AG09309 (cell line): ENCODE measurements at regions not wholly inside any gene's neighbourhood (a gene's known extent, or its start where the extent isn't known, plus 50 kb on each side); places are given as distances from the start of the nearest gene placed in this dataset.
A peak's percentile ranks its signal among the peaks of the same experiment; 100 is the strongest.

Experiments used
- DNase-seq: peaks from one replicate; pipeline ENCODE4 v3.0.0-alpha.2; 2010; ENCODE audit warnings: low read depth
- H3K4me3 ChIP-seq: 2 replicates; pipeline ENCODE4 v1.5.1; 2011; ENCODE audit warnings: mild to moderate bottlenecking, low read depth, low read length, moderate library complexity; ENCODE audit not compliant: control insufficient read depth
- TF ChIP-seq, protein P1 (sequence below): IDR thresholded peaks from 2 replicates; pipeline ENCODE4 v1.5.1; 2011; ENCODE audit warnings: mild to moderate bottlenecking, low read depth, low read length, inconsistent platforms; ENCODE audit not compliant: insufficient read depth, control insufficient read depth; ENCODE audit errors: missing control alignments

- DNase-seq: peak; percentile 29
- TF ChIP-seq, protein P1, sequence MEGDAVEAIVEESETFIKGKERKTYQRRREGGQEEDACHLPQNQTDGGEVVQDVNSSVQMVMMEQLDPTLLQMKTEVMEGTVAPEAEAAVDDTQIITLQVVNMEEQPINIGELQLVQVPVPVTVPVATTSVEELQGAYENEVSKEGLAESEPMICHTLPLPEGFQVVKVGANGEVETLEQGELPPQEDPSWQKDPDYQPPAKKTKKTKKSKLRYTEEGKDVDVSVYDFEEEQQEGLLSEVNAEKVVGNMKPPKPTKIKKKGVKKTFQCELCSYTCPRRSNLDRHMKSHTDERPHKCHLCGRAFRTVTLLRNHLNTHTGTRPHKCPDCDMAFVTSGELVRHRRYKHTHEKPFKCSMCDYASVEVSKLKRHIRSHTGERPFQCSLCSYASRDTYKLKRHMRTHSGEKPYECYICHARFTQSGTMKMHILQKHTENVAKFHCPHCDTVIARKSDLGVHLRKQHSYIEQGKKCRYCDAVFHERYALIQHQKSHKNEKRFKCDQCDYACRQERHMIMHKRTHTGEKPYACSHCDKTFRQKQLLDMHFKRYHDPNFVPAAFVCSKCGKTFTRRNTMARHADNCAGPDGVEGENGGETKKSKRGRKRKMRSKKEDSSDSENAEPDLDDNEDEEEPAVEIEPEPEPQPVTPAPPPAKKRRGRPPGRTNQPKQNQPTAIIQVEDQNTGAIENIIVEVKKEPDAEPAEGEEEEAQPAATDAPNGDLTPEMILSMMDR: no peak
- H3K4me3 ChIP-seq: no peak overlapping the region
Observed at GRCh38 chr16:87002717-87003413, 314.3 kb downstream of the C16orf95 start.

GRCh38 chr16:87003414-87003755, 313.8 kb downstream of the C16orf95 start:
- TF ChIP-seq, protein P1: no peak
- no peak for DNase-seq
- H3K4me3 ChIP-seq: no peak overlapping the region

DNA sequence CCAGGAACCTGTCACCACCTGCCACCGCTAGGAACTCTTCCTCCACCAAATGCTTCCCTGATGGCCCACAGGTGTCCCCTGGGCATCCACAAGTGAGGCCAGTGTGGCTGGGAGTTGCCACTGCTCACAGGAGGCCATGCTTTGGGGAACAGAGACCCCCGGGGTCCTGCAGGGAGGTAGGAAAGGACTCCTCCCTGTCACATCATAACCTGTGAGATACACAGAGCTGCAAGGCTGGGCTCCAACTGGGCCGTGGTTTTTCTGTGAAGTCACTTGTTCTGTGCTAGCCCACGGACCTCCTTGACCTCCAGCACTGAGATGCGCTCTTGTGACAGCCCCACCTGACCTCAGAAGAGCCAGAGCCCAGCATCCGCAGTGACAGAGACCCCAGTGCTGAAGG, 311.2 kb downstream of the C16orf95 start:
- H3K4me3 ChIP-seq: no peak overlapping the region
- TF ChIP-seq, protein P1: no peak
- DNase-seq: no peak

- no peak overlapping the region for H3K4me3 ChIP-seq
- TF ChIP-seq, protein P1: no peak
- no peak for DNase-seq
Observed at GRCh38 chr16:87006789-87007745, 310.1 kb downstream of the C16orf95 start.

DNA sequence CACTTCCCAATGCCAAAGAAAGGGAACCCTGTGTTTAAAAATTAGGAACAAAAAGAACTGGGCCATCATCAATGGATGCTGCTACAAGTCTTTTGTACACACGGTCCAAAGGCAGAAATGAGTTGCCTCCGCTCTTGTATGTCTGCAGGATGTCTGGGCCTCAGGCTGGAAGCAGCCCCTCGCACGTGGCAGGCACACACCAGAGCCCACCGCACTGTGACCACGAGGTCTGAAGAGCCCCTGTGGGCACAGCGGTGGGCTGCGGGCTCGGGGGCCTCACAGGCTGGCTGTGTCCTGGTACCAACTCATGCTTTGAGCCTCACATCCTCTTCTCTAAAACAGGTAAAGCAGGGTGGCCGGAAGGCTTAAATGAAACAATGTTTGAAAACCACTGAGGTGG, 309.3 kb downstream of the C16orf95 start:
- no peak for DNase-seq
- H3K4me3 ChIP-seq: no peak overlapping the region
- TF ChIP-seq, protein P1: no peak

GRCh38 chr16:87008664-87009063, 308.5 kb downstream of the C16orf95 start:
- H3K4me3 ChIP-seq: no peak overlapping the region
- TF ChIP-seq, protein P1: no peak
- no peak for DNase-seq
